Activated T-helper 1 cell treated with anti-CD3 and anti-CD28 coated beads, Interleukin-12 subunit alpha, Interleukin-12 subunit beta, Interleukin-2, Interleukin-4 antibody, amounts not matched to agents 30 ng/mL and 10 ng/mL and 1 ng/mL, durations not matched to agents 14 hours and 24 hours and 36 hours (primary cell): ENCODE measurements at regions not wholly inside any gene's neighbourhood (a gene's known extent, or its start where the extent isn't known, plus 50 kb on each side); places are given as distances from the start of the nearest gene placed in this dataset.
"Not testable (repeated sequence)": the region's sequence is repeated elsewhere in the genome, so short reads cannot be mapped to it uniquely, and the experiment has no call there.

ENCODE experiments used
- DNase-seq: peaks from one replicate; pipeline ENCODE4 v3.0.0; 2021; ENCODE audit warnings: low spot score
- H3K27ac Mint-ChIP-seq: one replicate; pipeline ENCODE4 v1.8.0; 2021; ENCODE audit warnings: mild to moderate bottlenecking, mixed read lengths
- H3K27me3 Mint-ChIP-seq: one replicate; pipeline ENCODE4 v1.8.0; 2022; ENCODE audit warnings: mild to moderate bottlenecking, moderate library complexity, mixed read lengths; ENCODE audit not compliant: insufficient read depth
- H3K36me3 Mint-ChIP-seq: one replicate; pipeline ENCODE4 v1.8.0; 2021; ENCODE audit warnings: low read depth, mixed read lengths
- H3K4me1 Mint-ChIP-seq: one replicate; pipeline ENCODE4 v1.8.0; 2021; ENCODE audit warnings: low read depth, mixed read lengths
- H3K4me3 Mint-ChIP-seq: one replicate; pipeline ENCODE4 v1.8.0; 2021; ENCODE audit warnings: mild to moderate bottlenecking, moderate library complexity, mixed read lengths
- H3K9me3 Mint-ChIP-seq: one replicate; pipeline ENCODE4 v1.8.0; 2021; ENCODE audit warnings: mixed read lengths
- intact Hi-C: fragments of 100-400 bp; cut with micrococcal nuclease; formaldehyde crosslinking; loops from one replicate; pipeline ENCODE4 v1.15.1; 2024

DNA sequence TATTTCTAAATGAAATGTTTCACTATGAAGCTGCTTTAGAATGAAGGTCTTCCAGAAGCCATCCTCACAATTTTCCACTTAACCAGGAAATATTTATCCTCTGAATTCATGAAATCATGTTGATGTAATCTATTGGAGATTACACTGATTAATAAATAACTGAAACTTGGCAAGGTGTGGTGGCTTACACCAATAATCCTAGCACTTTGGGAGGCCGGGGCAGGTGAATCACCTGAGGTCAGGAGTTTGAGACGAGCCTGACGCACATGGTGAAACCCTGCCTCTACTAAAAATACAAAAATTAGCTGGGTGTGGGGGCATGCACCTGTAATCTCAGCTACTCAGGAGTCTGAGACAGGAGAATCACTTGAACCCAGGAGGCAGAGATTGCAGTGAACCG is 73.8 kb upstream of the DAPK1 start:
- H3K27ac Mint-ChIP-seq, H3K9me3 Mint-ChIP-seq, H3K27me3 Mint-ChIP-seq, H3K4me3 Mint-ChIP-seq, H3K36me3 Mint-ChIP-seq, H3K4me1 Mint-ChIP-seq, intact Hi-C loops, DNase-seq: not testable (repeated sequence)

DNA sequence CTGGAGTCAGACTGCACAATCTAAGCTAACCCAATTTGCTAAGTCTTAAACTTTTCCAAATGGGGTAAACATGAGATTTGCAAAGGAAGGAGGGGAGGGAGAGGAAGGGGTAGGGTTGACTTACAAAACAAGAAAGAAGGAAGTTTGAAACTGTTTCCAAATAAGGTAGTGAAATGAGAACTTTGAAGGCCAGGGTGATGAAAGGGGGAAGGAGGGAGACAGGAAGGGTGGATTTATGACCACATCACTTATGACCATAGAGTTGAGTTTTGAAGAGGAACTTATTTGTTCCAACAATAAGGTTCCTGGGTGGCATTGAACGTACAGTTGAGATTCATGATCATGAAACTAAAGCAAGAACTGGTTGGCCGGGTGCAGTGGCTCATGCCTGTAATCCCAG is 72.5 kb upstream of the DAPK1 start:
- Mint-ChIP-seq H3K36me3 (no peaks in the 10 kb centered on the region), H3K9me3 (peaks cover 4% of the 10 kb centered on the region), H3K4me1 (no peaks in the 10 kb centered on the region), H3K4me3 (no peak overlapping the region), H3K27me3 (no peaks in the 10 kb centered on the region), H3K27ac (no peak overlapping the region)
- DNase-seq: no peak
- intact Hi-C loops: no loop called here

- Mint-ChIP-seq H3K9me3 (peaks cover 4% of the 10 kb centered on the region), H3K27me3 (no peaks in the 10 kb centered on the region), H3K4me1 (no peaks in the 10 kb centered on the region), H3K4me3 (no peak overlapping the region), H3K27ac (no peak overlapping the region), H3K36me3 (no peaks in the 10 kb centered on the region)
- no peak for DNase-seq
- intact Hi-C loops: no loop called here
Measured at GRCh38 chr9:87427851-87428506, 69.7 kb upstream of the DAPK1 start.

GRCh38 chr9:87428659-87429058 is 69.0 kb upstream of the DAPK1 start:
- no peak overlapping the region for H3K27ac Mint-ChIP-seq
- H3K4me1 Mint-ChIP-seq: no peaks in the 10 kb centered on the region
- no peak for DNase-seq
- H3K27me3 Mint-ChIP-seq: no peaks in the 10 kb centered on the region
- H3K4me3 Mint-ChIP-seq: no peak overlapping the region
- no peaks in the 10 kb centered on the region for H3K36me3 Mint-ChIP-seq
- peaks cover 4% of the 10 kb centered on the region for H3K9me3 Mint-ChIP-seq
- intact Hi-C loops: no loop called here

GRCh38 chr9:87431837-87432236 is 65.8 kb upstream of the DAPK1 start:
- DNase-seq: no peak
- Mint-ChIP-seq H3K9me3 (no peaks in the 10 kb centered on the region), H3K4me1 (no peaks in the 10 kb centered on the region), H3K36me3 (no peaks in the 10 kb centered on the region), H3K4me3 (no peak overlapping the region), H3K27ac (no peak overlapping the region), H3K27me3 (no peaks in the 10 kb centered on the region)
- intact Hi-C loops: no loop called here

- Mint-ChIP-seq H3K27ac (no peak overlapping the region), H3K9me3 (no peaks in the 10 kb centered on the region), H3K4me1 (no peaks in the 10 kb centered on the region), H3K36me3 (no peaks in the 10 kb centered on the region), H3K27me3 (no peaks in the 10 kb centered on the region), H3K4me3 (no peak overlapping the region)
- DNase-seq: no peak
- intact Hi-C loops: no loop called here
Measured at GRCh38 chr9:87433853-87434252, 63.8 kb upstream of the DAPK1 start.

DNA sequence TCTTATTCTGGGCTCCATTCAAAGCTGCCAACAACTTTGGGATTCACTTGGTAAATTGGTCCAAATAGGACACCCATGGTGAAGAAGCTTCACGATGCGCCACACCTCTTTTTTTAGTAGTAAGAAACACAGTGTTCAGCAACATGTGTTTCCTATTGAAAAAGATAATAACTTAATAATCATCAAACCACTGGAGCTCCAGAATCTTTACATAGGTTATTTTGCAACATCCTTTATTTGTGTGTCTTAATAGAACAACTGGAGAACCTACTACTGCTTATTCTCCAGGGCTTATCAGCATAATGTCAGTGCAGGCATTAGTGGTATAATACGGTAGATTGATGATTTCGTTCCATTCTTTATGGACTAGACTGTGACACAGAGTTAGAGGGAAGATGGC is 63.3 kb upstream of the DAPK1 start:
- Mint-ChIP-seq H3K27me3 (no peaks in the 10 kb centered on the region), H3K36me3 (no peaks in the 10 kb centered on the region), H3K27ac (no peak overlapping the region), H3K9me3 (no peaks in the 10 kb centered on the region), H3K4me1 (no peaks in the 10 kb centered on the region), H3K4me3 (no peak overlapping the region)
- no peak for DNase-seq
- intact Hi-C loops: no loop called here

DNA sequence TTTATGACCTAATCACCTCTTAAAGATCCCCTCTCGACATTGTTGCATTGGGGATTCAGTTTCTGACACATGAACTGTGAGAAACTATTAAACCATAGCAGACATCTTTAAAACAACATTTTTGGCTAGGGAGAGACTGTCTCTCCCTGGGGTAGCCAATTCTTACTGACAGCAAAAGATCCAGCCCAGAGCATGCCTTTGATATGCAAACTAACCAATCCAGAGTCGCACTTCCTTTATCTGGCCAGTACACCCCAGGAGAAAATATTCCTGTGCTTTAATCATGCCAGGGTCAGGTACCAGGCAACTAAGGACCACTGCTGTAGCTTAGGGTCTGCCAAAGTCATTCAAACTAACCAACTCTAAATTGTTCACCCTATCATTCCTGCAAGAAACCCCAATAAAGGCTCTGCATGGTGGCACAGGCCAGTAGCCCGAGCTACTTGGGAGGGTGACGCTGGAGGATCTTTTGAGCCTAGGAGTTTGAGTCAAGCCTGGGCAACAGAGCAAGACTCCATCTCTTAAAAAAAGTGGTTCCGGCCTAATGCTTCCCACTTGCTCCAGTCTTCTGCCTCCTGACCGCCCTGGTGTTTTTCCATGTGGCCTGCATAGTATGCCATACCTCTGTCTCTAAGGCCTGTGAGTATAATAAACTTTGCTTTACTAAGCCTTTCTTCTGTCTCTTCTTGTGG is 62.3 kb upstream of the DAPK1 start:
- H3K9me3 Mint-ChIP-seq: no peaks in the 10 kb centered on the region
- no peaks in the 10 kb centered on the region for H3K36me3 Mint-ChIP-seq
- H3K27ac Mint-ChIP-seq: no peak overlapping the region
- H3K4me1 Mint-ChIP-seq: no peaks in the 10 kb centered on the region
- intact Hi-C loops: no loop called here
- H3K4me3 Mint-ChIP-seq: no peak overlapping the region
- no peaks in the 10 kb centered on the region for H3K27me3 Mint-ChIP-seq
- no peak for DNase-seq

GRCh38 chr9:87436716-87437115 is 61.0 kb upstream of the DAPK1 start:
- Mint-ChIP-seq H3K9me3 (no peaks in the 10 kb centered on the region), H3K4me3 (no peak overlapping the region), H3K36me3 (no peaks in the 10 kb centered on the region), H3K27ac (no peak overlapping the region), H3K27me3 (no peaks in the 10 kb centered on the region), H3K4me1 (no peaks in the 10 kb centered on the region)
- DNase-seq: no peak
- intact Hi-C loops: no loop called here

DNA sequence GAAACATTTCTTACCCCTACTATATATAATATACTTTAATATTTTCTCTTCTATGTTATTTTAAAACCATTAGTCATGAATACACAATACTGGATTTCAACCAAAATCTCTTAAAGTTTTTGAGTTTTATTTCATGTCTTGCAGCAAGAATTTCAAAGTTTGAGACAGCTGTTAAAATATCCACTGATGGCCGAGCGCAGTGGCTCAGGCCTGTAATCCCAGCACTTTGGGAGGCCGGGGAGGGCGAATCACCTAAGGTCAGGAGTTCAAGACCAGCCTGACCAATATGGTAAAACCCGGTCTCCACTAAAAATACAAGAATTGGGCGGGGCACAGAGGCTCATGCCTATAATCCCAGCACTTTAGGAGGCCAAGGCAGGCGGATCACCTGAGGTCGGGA is 59.7 kb upstream of the DAPK1 start:
- intact Hi-C loops: no loop called here
- no peaks in the 10 kb centered on the region for H3K9me3 Mint-ChIP-seq
- no peak overlapping the region for H3K4me3 Mint-ChIP-seq
- H3K4me1 Mint-ChIP-seq: no peaks in the 10 kb centered on the region
- no peaks in the 10 kb centered on the region for H3K27me3 Mint-ChIP-seq
- H3K27ac Mint-ChIP-seq: no peak overlapping the region
- H3K36me3 Mint-ChIP-seq: no peaks in the 10 kb centered on the region
- DNase-seq: no peak

DNA sequence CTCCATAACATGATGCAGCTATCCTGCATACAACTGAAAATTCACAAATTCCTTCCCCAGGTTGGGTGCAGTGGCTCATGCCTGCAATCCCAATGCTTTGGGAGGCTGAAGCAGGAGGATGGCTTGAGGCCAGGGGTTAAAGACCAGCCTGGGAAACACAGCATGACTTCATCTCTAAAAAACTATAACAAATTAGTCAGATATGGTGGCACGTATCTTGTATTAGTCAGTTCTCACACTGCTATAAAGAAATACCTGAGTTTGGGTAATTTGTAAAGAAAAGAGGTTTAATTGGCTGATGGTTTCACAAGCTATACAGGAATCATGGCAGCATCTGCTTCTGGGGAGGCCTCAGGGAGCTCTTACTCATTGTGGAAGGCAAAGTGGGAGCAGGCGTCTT is 56.4 kb upstream of the DAPK1 start:
- H3K4me3 Mint-ChIP-seq: no peak overlapping the region
- no peaks in the 10 kb centered on the region for H3K36me3 Mint-ChIP-seq
- intact Hi-C loops: no loop called here
- no peak for DNase-seq
- H3K9me3 Mint-ChIP-seq: no peaks in the 10 kb centered on the region
- H3K27me3 Mint-ChIP-seq: peaks cover 2% of the 10 kb centered on the region
- no peak overlapping the region for H3K27ac Mint-ChIP-seq
- no peaks in the 10 kb centered on the region for H3K4me1 Mint-ChIP-seq

DNA sequence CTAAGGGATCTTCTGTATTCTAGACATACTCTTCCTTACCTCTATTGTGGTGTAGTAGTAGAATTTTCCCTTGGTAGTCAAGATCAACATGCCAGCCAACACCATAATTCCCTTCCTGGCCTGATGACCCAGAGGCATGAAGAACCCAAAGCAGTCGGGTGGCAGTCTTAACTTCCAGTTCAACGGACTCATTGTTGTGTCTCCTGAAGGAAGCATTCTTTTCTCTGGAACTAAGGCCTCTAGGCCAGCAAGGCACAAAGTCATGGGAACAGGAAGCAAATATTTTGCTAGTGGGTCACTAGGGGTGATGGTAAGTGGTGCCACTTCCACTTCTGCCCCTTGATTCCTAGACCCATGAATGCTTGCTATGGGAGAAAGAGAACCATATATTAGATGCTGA is 55.2 kb upstream of the DAPK1 start:
- DNase-seq: no peak
- Mint-ChIP-seq H3K4me1 (no peaks in the 10 kb centered on the region), H3K9me3 (no peaks in the 10 kb centered on the region), H3K4me3 (no peak overlapping the region), H3K27ac (no peak overlapping the region), H3K27me3 (peaks cover 2% of the 10 kb centered on the region), H3K36me3 (no peaks in the 10 kb centered on the region)
- intact Hi-C loops: no loop called here

GRCh38 chr9:87443006-87443405 is 54.7 kb upstream of the DAPK1 start:
- Mint-ChIP-seq H3K36me3 (no peaks in the 10 kb centered on the region), H3K9me3 (no peaks in the 10 kb centered on the region), H3K27me3 (peaks cover 2% of the 10 kb centered on the region), H3K4me3 (no peak overlapping the region), H3K4me1 (no peaks in the 10 kb centered on the region), H3K27ac (no peak overlapping the region)
- DNase-seq: no peak
- intact Hi-C loops: no loop called here

DNA sequence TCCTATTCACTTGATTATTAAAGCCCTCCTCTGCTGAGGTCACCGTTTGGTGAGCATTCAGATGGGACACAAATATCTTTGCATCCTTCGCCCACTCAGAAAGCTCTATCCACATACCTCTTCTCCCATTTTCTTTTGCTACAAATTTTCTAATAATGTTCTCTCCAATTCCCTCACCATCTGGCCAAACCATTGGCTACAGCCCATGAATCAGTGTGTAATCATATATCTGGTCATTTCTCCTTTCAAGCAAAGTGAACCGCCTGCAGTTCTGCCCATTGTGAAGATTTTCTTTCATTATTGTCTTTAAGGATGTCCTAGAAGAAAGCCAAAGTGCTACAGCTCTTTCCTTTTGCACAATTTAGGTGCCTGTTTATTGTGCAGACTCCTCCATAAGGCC is 54.2 kb upstream of the DAPK1 start:
- intact Hi-C loops: no loop called here
- Mint-ChIP-seq H3K4me3 (no peak overlapping the region), H3K4me1 (no peaks in the 10 kb centered on the region), H3K27ac (no peak overlapping the region), H3K36me3 (no peaks in the 10 kb centered on the region), H3K27me3 (peaks cover 2% of the 10 kb centered on the region), H3K9me3 (no peaks in the 10 kb centered on the region)
- no peak for DNase-seq
